ENCODE measurements at regions not wholly inside any gene's neighbourhood (a gene's known extent, or its start where the extent isn't known, plus 50 kb on each side); places are given as distances from the start of the nearest gene placed in this dataset.
"Not testable (repeated sequence)": the region's sequence is repeated elsewhere in the genome, so short reads cannot be mapped to it uniquely, and the experiment has no call there.

DNA sequence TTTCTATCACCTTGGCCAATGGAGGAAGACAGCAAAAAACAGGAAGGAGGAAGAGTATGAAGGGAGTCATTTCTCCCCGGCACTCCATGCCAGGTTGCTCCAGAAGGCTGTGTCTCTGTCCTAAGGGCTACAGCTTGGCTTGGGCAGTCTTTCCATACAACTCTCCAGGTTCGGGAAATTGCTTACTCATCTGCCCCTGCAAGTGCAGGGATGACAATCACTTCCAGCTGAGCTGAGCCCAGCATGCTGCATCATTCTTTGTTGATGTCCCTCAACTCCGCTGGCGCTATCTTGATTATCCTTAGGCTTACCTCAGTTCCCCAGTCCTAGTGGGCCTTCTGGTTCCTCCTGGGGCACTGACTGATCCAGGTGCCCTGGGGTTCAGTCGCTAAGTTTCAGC, 86.9 kb upstream of the COPS8 start:
- no peak for DNase-seq (ENCODE audit: low read depth in 3 of 3, low spot score in 2 of 3)

DNA sequence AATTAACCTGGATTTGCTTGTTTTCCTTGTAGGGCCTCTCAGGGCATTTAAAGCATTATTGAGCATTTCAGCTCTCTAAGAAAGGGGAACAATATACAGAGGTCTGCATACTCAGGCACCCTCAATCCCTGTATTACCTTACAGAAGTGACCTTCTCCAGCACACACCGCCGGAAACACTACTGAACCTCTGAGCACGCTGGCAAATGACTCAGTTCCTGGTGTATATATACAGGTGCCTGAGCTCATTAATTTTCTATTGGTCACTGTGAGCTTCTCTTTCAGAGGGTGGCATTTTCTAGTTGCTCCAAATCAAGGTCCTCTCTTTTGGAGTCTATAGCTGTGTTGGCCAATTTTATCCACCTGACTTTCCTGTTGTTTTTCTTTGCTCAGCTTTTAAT, 85.2 kb upstream of the COPS8 start:
- DNase-seq (ENCODE audit: low read depth in 3 of 3, low spot score in 2 of 3) = no peak

DNA sequence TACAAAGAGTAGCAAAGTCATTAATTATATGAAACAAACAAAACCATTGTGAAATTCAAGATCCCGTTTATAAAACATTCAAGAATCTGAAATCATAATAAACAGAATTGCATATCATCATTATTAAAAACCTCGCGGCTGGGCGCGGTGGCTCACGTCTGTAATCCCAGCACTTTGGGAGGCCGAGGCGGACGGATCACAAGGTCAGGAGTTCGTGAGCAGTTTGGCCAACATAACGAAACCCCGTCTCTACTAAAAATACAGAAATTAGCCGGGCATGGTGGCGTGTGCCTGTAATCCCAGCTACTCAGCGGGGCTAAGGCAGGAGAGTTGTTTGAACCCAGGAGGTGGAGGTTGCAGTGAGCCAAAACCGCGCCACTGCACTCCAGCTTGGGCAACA, 80.3 kb upstream of the COPS8 start:
- DNase-seq (ENCODE audit: low read depth in 3 of 3, low spot score in 2 of 3) = not testable (repeated sequence)

DNA sequence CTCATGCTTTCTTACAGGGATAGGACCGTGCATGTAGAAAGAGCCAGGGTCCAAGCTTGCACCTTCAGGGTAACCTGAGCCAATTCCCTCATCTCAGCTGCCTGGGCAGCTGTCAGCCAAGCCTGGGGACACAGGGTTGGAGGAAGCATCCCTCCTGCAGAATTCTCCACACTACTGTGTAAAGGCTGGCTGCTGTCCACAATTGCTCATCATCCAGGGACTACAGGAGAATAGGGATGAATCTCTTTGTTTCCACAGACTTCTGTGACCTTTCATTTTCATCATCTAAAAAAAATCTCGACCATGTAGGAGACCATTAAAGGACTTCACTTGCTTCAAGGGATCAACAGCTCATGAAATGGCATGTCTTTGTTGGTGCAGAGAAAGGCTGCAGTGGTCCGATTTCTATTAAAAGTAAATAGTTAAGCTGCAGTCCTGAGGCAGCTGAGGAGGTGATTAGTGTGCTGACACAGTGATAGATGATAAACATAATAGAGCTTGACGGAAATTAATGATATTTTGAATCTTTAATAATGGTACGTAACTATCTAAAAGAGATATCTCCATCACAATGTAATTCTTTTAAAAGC, 74.4 kb upstream of the COPS8 start:
- DNase-seq (ENCODE audit: low read depth in 3 of 3, low spot score in 2 of 3) = no peak

DNA sequence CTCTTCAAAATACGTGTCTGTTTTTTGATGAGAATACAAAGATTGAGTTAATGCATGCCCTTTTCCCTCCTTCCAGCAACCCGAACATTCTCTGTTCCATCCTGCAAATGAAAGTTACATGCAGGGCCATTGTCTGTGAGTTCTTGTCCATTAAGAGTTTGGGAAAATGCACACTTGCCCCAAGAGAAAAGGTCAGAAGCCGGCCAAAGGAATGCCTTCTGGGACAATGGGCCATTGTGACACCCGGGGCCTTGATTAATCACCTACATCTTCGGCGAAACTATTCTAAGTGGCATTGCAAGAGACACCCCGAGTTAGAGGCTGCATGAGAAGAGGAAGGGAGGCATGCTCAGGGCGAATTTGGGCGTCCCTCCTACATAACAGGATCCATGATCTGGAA, 73.7 kb upstream of the COPS8 start:
- no peak for DNase-seq (ENCODE audit: low read depth in 3 of 3, low spot score in 2 of 3)

DNA sequence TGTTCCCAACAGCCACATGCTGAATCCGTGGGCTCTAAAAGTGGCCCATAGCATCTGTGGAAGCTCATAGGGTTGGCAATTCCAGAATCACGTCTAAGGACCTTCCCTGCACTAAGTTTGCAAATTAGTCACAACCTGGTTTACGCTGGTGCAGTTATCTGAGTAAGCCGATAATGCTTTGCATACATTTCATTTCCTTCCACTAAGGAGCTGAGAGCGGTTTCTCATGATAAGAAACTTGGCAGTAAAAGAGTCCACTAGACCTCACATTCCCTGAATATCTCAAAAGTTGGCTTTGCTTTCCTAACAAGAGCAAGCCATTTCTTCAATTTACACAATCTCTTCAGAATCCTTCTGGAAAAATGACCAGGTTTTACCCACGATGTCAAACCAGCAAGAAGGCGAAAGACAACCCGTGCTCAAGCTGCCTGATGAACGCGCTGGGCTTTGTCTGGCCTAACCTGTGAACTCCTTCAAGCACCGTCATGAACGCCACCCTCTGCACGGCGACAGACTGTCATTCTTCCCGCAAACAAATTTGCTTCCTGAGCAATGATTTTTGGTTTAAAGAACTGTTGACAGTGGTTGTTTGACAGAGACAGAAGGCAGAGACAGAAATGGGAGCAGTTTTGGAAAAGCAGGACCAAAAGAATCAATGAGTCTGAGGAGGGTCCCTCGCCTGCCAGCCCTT, 73.0 kb upstream of the COPS8 start:
- DNase-seq (ENCODE audit: low read depth in 3 of 3, low spot score in 2 of 3) = no peak

DNA sequence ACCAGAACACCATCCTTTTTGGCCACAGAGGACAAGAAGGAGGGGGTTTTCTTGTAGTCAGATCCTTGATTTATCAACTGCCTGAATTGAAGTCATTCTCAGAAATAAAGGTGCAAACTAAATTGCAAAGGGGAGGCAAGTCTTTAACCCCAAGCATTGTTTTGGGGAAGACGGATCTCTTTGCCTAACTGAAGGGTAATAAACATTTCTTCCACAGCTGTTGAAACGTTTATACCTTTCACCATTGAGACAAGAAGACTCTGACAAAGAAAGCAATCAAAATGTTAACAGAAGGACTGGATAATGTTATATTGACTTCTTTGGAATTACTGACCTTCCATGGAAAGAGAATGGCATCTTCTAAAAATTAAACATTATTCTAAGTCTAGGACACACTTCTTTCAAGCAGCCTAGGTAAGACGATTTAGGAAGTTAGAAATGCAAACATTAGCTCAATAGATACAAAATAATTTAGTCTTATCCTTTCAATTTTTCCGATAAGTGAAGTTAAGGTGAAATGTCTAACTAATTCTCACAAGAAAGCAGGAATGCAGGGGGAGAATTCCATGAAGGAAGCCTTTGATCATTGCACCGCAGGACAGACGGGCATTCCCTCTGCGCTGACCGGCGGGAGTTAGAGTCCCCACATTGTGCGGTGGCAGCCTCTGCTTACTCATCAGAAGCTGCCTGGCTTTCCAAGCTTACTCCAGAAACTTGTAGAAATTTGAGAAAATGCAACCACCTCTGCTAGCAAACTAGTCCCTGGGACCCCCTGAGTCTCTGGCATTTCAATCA, 69.4 kb upstream of the COPS8 start:
- DNase-seq (ENCODE audit: low read depth in 3 of 3, low spot score in 2 of 3) = no peak

DNA sequence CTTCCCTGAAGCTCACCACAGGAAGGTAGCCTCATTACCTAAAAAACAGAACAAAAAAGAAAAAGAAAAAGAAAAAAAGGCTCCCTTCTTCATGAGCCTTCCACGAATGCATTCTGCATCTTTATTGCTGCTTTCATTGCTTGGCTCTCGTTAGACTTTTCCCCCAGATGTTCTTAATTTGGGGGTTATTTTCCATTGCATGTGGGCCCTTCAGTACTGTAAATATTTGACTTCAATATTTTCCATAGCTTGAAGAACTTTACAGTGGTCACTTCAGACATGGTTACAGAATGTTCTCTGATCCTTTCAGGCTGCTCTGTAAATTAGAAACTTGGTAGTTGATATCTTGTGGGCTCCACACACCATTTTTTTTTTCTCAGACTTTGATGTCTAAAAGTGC, 65.6 kb upstream of the COPS8 start:
- DNase-seq (ENCODE audit: low read depth in 3 of 3, low spot score in 2 of 3) = no peak

DNA sequence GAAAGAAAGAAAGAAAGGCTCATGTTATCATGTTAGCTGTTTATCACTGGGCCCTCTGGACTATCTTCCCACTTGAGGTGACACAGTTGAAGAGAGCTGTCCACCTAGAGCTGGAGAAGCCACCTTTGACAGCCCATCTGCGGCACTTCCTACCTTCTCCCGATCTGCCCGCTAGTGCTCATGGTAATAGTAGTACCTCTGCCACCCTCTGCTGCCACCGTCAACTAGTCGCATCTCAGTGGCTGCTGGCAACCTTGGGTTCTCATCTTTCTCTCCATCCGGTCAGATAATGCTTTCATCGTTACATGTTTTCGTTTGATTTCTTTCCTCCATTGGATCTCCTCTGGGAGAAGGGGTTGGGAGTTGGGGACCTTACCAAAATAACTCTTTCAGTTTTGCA, 63.2 kb upstream of the COPS8 start:
- DNase-seq (ENCODE audit: low read depth in 3 of 3, low spot score in 2 of 3) = no peak

DNA sequence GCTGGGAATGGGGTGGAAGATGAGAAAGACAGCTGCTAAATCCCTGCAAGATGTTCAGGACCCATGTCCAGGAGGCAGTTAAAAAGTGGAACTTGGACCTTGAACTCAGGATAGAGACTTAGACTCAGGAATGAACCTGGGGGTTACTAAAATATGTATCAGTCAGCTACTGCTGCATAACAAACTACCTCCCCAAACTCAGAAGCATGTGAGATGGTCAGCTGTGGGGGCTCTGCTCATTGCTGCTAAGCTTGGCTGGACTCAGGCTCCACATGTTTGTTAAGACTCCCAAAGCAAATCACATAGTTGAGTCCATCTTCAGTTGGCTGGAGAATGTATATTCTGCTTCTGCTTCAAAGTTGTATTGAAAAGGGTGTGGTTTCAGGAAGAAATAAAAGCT, 61.4 kb upstream of the COPS8 start:
- DNase-seq (ENCODE audit: low read depth in 3 of 3, low spot score in 2 of 3) = no peak

DNA sequence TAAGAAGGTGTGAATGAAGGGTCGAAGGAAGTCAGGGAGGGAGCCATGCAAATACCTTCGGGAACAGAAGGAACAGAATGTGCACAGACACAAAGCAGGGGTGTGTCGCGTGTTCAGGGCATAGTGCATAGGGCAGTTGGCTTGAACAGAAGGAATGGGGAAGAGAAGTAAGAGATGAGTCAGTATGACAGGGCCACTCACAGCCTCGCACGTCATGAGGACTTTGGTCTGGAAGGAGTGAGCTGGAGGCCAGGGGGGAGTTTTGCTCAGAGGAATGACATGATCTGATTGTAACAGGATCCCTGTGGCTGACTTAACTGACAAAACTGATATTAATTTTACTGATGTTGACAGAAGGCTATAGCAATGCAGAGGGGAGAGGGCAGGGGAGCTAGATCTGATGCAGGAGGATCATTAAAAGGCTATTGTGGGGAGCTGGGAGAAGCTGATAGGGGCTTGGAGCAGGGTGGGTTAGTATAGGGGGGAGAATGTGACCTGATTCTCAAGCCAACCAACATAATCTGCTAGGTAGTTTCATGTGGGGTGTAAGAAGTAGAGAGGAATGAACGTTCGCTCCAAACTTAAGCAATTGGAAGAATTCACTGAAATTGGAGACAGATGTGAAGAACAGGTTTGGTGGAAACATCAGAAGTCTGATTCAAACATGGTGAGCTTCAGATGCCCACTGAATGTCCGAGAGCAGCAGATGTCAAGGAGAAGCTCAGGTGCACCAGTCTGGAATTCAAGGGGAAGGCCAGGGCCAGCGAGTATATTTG, 60.4 kb upstream of the COPS8 start:
- DNase-seq (ENCODE audit: low read depth in 3 of 3, low spot score in 2 of 3) = no peak

DNA sequence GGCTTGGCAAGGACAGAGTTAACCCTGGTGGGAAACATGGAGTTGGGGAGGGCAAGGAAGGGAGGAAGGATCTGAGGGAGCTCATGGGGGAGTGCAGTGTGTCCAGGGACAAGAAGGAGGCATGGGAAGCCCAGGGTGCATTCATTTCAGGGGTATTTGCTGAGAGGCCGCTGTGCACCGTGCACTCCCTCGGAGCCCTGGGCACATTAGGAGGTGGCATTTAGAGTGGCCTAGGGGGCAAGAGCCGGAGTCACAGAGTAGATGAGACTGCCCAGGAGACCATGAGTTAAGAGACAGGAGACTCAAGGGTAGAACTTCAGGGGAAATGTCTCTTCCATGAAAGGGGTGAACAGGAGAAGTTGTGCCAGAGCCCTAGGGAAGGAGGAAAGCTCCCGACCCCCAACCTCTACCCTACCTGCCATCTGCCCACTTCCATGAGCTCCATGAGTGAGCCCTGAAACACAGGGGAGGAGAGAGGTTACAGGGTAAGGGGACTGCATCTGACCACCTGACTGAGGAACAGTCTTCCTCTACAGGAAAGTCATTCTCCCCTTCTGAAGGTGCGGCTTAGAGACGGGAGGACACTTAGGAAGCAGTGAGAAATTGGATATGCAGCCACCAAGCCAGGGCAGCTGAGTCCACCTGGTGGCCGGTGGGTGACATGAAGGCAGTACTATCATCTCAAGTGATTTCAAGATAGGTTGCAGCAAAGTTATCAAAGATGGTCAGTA, 58.5 kb upstream of the COPS8 start:
- peak in 2 of 3 donors; percentile 56 to 63 for DNase-seq (ENCODE audit: low read depth in 3 of 3, low spot score in 2 of 3)

DNA sequence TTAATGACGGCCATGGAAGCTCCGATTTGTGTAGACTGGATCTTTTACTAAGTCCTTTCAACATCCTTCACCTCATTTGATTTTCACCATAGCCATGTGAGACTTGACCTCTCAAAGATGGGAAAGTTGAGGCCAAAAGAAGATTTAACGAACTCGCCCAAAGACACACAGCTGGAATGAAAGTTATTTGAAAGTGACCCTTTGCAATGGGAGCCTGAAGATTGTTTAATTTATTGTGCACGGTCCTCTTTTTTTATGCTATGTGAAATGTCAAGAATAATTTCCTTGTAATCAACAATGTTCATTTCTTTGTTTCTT, 58.0 kb upstream of the COPS8 start:
- DNase-seq (ENCODE audit: low read depth in 3 of 3, low spot score in 2 of 3) = no peak

DNA sequence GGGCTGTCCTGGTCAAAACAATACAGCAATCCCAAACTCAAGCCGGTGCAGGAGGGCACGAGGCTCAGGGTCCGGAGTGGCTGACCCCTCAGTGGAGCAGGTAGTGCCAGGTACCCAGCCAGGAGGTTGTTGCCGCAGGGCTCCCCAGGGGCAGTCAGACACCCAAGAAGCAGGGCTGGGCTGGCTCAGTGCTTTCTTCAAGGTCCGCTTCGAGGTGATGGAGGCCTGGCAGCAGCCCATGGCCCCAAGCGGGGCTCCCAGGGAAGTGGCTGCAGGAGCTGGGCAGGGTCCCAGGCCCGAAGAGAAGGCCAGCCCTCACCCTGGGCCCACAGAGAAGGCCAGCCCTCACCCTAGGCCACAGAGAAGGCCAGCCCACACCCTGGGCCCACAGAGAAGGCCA, 55.3 kb upstream of the COPS8 start:
- DNase-seq (ENCODE audit: low read depth in 3 of 3, low spot score in 2 of 3) = no peak

DNA sequence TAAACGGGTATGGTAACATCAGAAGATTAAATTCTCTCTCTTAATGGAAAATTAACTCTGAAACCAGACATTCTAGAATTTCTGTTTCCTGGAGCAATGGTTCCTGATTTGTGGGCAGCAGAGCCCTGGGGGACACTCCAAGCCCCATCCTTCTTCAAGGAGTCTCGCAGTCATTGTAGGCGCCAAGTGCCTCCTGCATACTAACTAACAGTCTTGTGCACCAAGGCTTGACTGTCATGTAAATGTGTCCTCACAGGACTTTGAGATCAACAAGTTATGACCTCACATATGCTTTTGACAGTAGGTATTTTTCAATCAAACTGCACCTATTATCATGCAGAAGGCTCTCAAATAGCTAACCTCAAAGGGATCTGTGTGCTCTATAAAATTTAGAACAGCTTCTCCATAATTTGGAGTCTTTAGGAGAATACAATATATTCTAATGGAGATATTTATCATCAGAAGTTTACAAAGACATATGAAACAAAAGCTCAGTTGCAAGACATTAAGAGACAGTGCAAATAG, 52.1 kb upstream of the COPS8 start:
- DNase-seq (ENCODE audit: low read depth in 3 of 3, low spot score in 2 of 3) = no peak

DNA sequence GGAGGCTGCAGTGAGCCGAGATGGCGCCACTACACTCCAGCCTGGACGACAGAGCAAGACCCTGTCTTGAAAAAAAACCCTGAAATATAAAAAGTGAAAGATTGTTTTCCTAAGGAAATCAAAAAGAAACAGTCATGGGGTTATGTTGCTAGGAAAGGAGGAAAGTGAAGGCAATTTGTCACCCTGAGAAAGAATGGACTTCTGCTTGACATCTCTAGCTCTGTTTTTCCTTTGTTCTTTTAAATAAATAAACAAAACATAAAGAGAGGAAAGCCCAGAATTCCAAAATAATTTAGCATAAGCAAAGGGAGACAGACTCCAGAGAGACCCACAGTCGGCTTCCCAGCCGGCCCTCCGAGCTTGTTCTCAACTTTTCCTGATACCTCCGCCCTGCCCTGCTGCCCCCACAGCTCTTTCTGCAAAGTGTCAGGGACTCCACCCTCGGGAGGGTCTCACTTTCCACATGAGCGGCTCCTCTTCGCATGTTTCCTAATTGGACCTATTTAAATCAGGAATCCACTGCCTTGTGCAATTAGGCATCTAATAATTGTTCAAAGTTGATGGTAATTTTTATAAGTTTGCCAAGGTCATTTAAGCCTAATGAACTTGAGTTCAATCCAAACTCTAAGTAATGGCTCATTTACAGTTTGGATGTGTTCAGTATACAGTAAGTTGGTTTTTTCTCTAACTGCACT, 49.8 kb upstream of the COPS8 start:
- DNase-seq (ENCODE audit: low read depth in 3 of 3, low spot score in 2 of 3) = no peak
